IMR-90 (cell line): ENCODE measurements at regions not wholly inside any gene's neighbourhood (a gene's known extent, or its start where the extent isn't known, plus 50 kb on each side); places are given as distances from the start of the nearest gene placed in this dataset.

Experiments
- ATAC-seq: fragments of 200-7000 bp; cut with Tn5 transposase; 2 replicates; pipeline ENCODE4 v1.9.1; 2020; ENCODE audit warnings: low read depth, mild to moderate bottlenecking, moderate library complexity
- BruUV-seq: library from RNA; stranded (reverse); fragments of 400-500 nt; replicated peaks from 2 replicates; lab custom pipeline; 2021; lab: Mats Ljungman, UMichigan
- CTCF ChIA-PET: fragments of 300-600 bp; formaldehyde crosslinking; extraction: SDS; loops from one replicate; lab custom pipeline; 2021; ENCODE audit warnings: antibody characterized with exemption; lab: Yijun Ruan, JAX
- POLR2A ChIA-PET: fragments of 300-600 bp; sonication (Branson Sonifier 250); formaldehyde crosslinking; loops from one replicate; lab custom pipeline; 2022; ENCODE audit warnings: antibody characterized with exemption; ENCODE audit not compliant: unreplicated experiment; lab: Charles Lee
- DNase-seq: peaks from one replicate; pipeline ENCODE4 v3.0.0; 2013
- H2AFZ ChIP-seq: replicated peaks from 2 replicates; pipeline ENCODE3; 2013; ENCODE audit warnings: low read length, mild to moderate bottlenecking; ENCODE audit not compliant: poor library complexity
- H2AK5ac ChIP-seq: 2 replicates; pipeline ENCODE4 v1.6.1; 2013; ENCODE audit warnings: low read depth, low read length, inconsistent platforms
- H2AK9ac ChIP-seq: replicated peaks from 2 replicates; pipeline ENCODE3; 2013; ENCODE audit warnings: mild to moderate bottlenecking, low read depth, low read length, moderate library complexity; ENCODE audit not compliant: poor library complexity
- H2BK120ac ChIP-seq: 2 replicates; pipeline ENCODE4 v1.6.1; 2013; ENCODE audit warnings: low read depth, low read length, inconsistent platforms
- H2BK15ac ChIP-seq: 3 replicates; pipeline ENCODE4 v1.6.1; 2013; ENCODE audit warnings: low read depth, low read length, inconsistent platforms
- H2BK20ac ChIP-seq: 2 replicates; pipeline ENCODE4 v1.6.1; 2013; ENCODE audit warnings: low read depth, mild to moderate bottlenecking, inconsistent platforms, low read length, moderate library complexity
- H2BK5ac ChIP-seq: 2 replicates; pipeline ENCODE4 v1.6.1; 2013; ENCODE audit warnings: mild to moderate bottlenecking, low read depth, low read length, inconsistent platforms; ENCODE audit not compliant: poor library complexity, severe bottlenecking
- H3K14ac ChIP-seq: replicated peaks from 2 replicates; pipeline ENCODE4 v1.6.1; 2013; ENCODE audit warnings: low read depth, low read length, inconsistent platforms
- H3K18ac ChIP-seq: 2 replicates; pipeline ENCODE4 v1.6.1; 2013; ENCODE audit warnings: low read depth, low read length, control low read depth
- H3K23ac ChIP-seq: 2 replicates; pipeline ENCODE4 v1.6.1; 2013; ENCODE audit warnings: low read depth, low read length, inconsistent platforms
- H3K27ac ChIP-seq: 2 replicates; pipeline ENCODE4 v1.5.1; 2013; ENCODE audit warnings: mild to moderate bottlenecking, control low read depth, low read length; ENCODE audit not compliant: insufficient read depth
- H3K27me3 ChIP-seq: 2 replicates; pipeline ENCODE4 v1.6.1; 2013; ENCODE audit warnings: low read length; ENCODE audit not compliant: control insufficient read depth, insufficient read depth
- H3K36me3 ChIP-seq: 2 replicates; pipeline ENCODE4 v1.6.1; 2013; ENCODE audit warnings: low read length, mixed read lengths; ENCODE audit not compliant: control insufficient read depth, insufficient read depth
- H3K4ac ChIP-seq: 2 replicates; pipeline ENCODE4 v1.6.1; 2013; ENCODE audit warnings: low read depth, low read length, inconsistent platforms
- H3K4me1 ChIP-seq: 2 replicates; pipeline ENCODE4 v1.6.1; 2013; ENCODE audit warnings: low read length, mixed read lengths; ENCODE audit not compliant: control insufficient read depth, insufficient read depth
- H3K4me2 ChIP-seq: 2 replicates; pipeline ENCODE4 v1.6.1; 2013; ENCODE audit warnings: low read depth, mild to moderate bottlenecking, control low read depth, low read length, moderate library complexity
- H3K4me3 ChIP-seq: 2 replicates; pipeline ENCODE4 v1.5.1; 2013; ENCODE audit warnings: low read depth, mild to moderate bottlenecking, control low read depth, low read length, moderate library complexity; ENCODE audit not compliant: insufficient read depth
- H3K56ac ChIP-seq: 2 replicates; pipeline ENCODE4 v1.6.1; 2013; ENCODE audit warnings: low read length, inconsistent platforms; ENCODE audit not compliant: insufficient read depth; ENCODE audit errors: extremely low read depth
- H3K79me1 ChIP-seq, 2 experiments: 2 replicates each; pipeline ENCODE4 v1.6.1; 2013; ENCODE audit warnings: low read length in 2 of 2, inconsistent platforms in 1 of 2, low read depth in 1 of 2
- H3K9ac ChIP-seq: 2 replicates; pipeline ENCODE4 v1.6.1; 2013; ENCODE audit warnings: low read depth, low read length, control low read depth
- H3K9me1 ChIP-seq: 2 replicates; pipeline ENCODE4 v1.6.1; 2013; ENCODE audit warnings: low read length, inconsistent platforms; ENCODE audit not compliant: insufficient read depth
- H3K9me3 ChIP-seq: 2 replicates; pipeline ENCODE4 v1.6.1; 2013; ENCODE audit warnings: low read length; ENCODE audit not compliant: control insufficient read depth, insufficient read depth
- H4K20me1 ChIP-seq: 2 replicates; pipeline ENCODE4 v1.6.1; 2013; ENCODE audit warnings: low read length, inconsistent platforms; ENCODE audit not compliant: insufficient read depth
- H4K5ac ChIP-seq: 2 replicates; pipeline ENCODE4 v1.6.1; 2013; ENCODE audit warnings: mild to moderate bottlenecking, low read depth, low read length, control low read depth
- H4K8ac ChIP-seq, 2 experiments: 2 replicates each; pipeline ENCODE4 v1.6.1; 2013; ENCODE audit warnings: low read depth in 2 of 2, low read length in 2 of 2, control low read depth in 1 of 2, inconsistent platforms in 1 of 2
- H4K91ac ChIP-seq: 2 replicates; pipeline ENCODE4 v1.6.1; 2013; ENCODE audit warnings: low read depth, low read length, inconsistent platforms; ENCODE audit not compliant: insufficient read depth
- CHD1 ChIP-seq: IDR thresholded peaks from 2 replicates; pipeline ENCODE4 v1.6.1; 2012; ENCODE audit warnings: low read depth, low read length, improper control_type of control experiment
- MAFK ChIP-seq: IDR thresholded peaks from 2 replicates; pipeline ENCODE4 v1.6.1; 2012; ENCODE audit warnings: low read depth, low read length, improper control_type of control experiment
- MXI1 ChIP-seq: IDR thresholded peaks from 2 replicates; pipeline ENCODE4 v1.6.1; 2012; ENCODE audit warnings: low read depth, mild to moderate bottlenecking, low read length, moderate library complexity, borderline replicate concordance
- RFX5 ChIP-seq: IDR thresholded peaks from 2 replicates; pipeline ENCODE4 v1.8.0; 2012; ENCODE audit warnings: low read depth, mild to moderate bottlenecking, low read length, moderate library complexity
- WGBS, 2 experiments: methylation state at CpG; one replicate each; pipeline versions ENCODE4 v1.1.5 to v1.1.7; 2013; ENCODE audit warnings: missing lambda C conversion rate in 2 of 2; ENCODE audit not compliant: insufficient read length in 1 of 2; ENCODE audit errors: extremely low coverage in 2 of 2; 5-methylcytosine and 5-hydroxymethylcytosine counted together
- dilution Hi-C: fragments of 300-500 bp; cut with HindIII; formaldehyde crosslinking; loops from one replicate; pipeline ENCODE4 v1.14.3; 2018; ENCODE audit warnings: low sequenced_read_pairs; ENCODE audit not compliant: unreplicated experiment
- in situ Hi-C: fragments of 300-500 bp; cut with MboI; formaldehyde crosslinking; loops from 3 replicates; pipeline ENCODE4 v1.14.3; 2019; ENCODE audit warnings: low sequenced_read_pairs, inconsistent platforms, mixed read lengths
- intact Hi-C: fragments of 100-400 bp; cut with micrococcal nuclease; formaldehyde crosslinking; loops from 2 replicates; pipeline ENCODE4 v1.10.0; 2022

- H4K5ac ChIP-seq, result no peak overlapping the region
- no peak overlapping the region for H3K14ac ChIP-seq
- H2AK9ac ChIP-seq, result no peak overlapping the region
- no peak overlapping the region for H3K4ac ChIP-seq
- no peak overlapping the region for H4K8ac ChIP-seq
- no peak overlapping the region for H3K4me3 ChIP-seq
- POLR2A ChIA-PET, result no interaction called here
- no peaks in the 10 kb centered on the region for H3K4me1 ChIP-seq
- TF ChIP-seq RFX5, result no peak
- TF ChIP-seq CHD1, result no peak
- TF ChIP-seq MXI1, result no peak
- peak; percentile 59 for TF ChIP-seq MAFK
- H3K79me1 ChIP-seq, result no peaks in the 10 kb centered on the region
- in situ Hi-C loops (no loop called here), dilution Hi-C loops (no loop called here), intact Hi-C loops (no loop called here)
- ATAC-seq (no peak), DNase-seq (no peak)
- no peak overlapping the region for H2AK5ac ChIP-seq
- no peak overlapping the region for H3K23ac ChIP-seq
- no peak overlapping the region for H3K27ac ChIP-seq
- no peak overlapping the region for H2AFZ ChIP-seq
- no peak overlapping the region for H2BK15ac ChIP-seq
- no peak overlapping the region for H3K56ac ChIP-seq
- H2BK5ac ChIP-seq, result no peak overlapping the region
- no peaks in the 10 kb centered on the region for H3K27me3 ChIP-seq
- no peak overlapping the region for H2BK120ac ChIP-seq
- no peaks in the 10 kb centered on the region for H4K20me1 ChIP-seq
- no peak overlapping the region for H3K9ac ChIP-seq
- H3K18ac ChIP-seq, result no peak overlapping the region
- 57% methylated on average over 1 of the region's 3 CpGs; no CpG with 5 or more reads in 1 of the 2 experiments for WGBS, 2 experiments
- BruUV-seq, result no TSS peak
- no peaks in the 10 kb centered on the region for H3K9me1 ChIP-seq
- CTCF ChIA-PET, result no interaction called here
- H3K9me3 ChIP-seq, result no peaks in the 10 kb centered on the region
- no peak overlapping the region for H3K4me2 ChIP-seq
- no peak overlapping the region for H4K91ac ChIP-seq
- H2BK20ac ChIP-seq, result no peak overlapping the region
- no peaks in the 10 kb centered on the region for H3K36me3 ChIP-seq
These were observed 1304.5 kb upstream of the ZEB2 start for GRCh38 chr2:145824384-145824783.
